DMS 273 (cell line): ENCODE measurements at regions not wholly inside any gene's neighbourhood (a gene's known extent, or its start where the extent isn't known, plus 50 kb on each side); places are given as distances from the start of the nearest gene placed in this dataset.
"Not testable (repeated sequence)": the region's sequence is repeated elsewhere in the genome, so short reads cannot be mapped to it uniquely, and the experiment has no call there.

Experiments
- DNase-seq: peaks from one replicate; lab custom pipeline; 2025; ENCODE audit not compliant: unreplicated experiment; lab: John Stamatoyannopoulos, UW

GRCh38 chr19:34620134-34620533 lies 56.8 kb downstream of the SCGB2B2 start:
- not testable (repeated sequence) for DNase-seq

- DNase-seq, result no peak
Observed at GRCh38 chr19:34618410-34618809, 58.5 kb downstream of the SCGB2B2 start.

- not testable (repeated sequence) for DNase-seq
Observed at GRCh38 chr19:34617996-34618395, 59.0 kb downstream of the SCGB2B2 start.

- no peak for DNase-seq
Observed at GRCh38 chr19:34603003-34603402, 74.0 kb downstream of the SCGB2B2 start.

- no peak for DNase-seq
Observed at GRCh38 chr19:34601071-34601470, 75.9 kb downstream of the SCGB2B2 start.

- no peak for DNase-seq
Observed at GRCh38 chr19:34600366-34600765, 76.6 kb downstream of the SCGB2B2 start.

GRCh38 chr19:34598217-34599155 lies 78.5 kb downstream of the SCGB2B2 start:
- no peak for DNase-seq

- DNase-seq, result no peak
Observed at GRCh38 chr19:34597596-34597995, 79.4 kb downstream of the SCGB2B2 start.

GRCh38 chr19:34596989-34597388 lies 80.0 kb downstream of the SCGB2B2 start:
- DNase-seq, result no peak

- DNase-seq, result no peak
Observed at GRCh38 chr19:34596115-34596514, 80.8 kb downstream of the SCGB2B2 start.

- DNase-seq, result no peak
Observed at GRCh38 chr19:34595683-34596082, 81.3 kb downstream of the SCGB2B2 start.

GRCh38 chr19:34590228-34590627 lies 86.7 kb downstream of the SCGB2B2 start:
- no peak for DNase-seq

- DNase-seq, result no peak
Observed at GRCh38 chr19:34589730-34590129, 87.2 kb downstream of the SCGB2B2 start.

- DNase-seq, result no peak
Observed at GRCh38 chr19:34588846-34589245, 88.1 kb downstream of the SCGB2B2 start.

- DNase-seq, result no peak
Observed at GRCh38 chr19:34588249-34588648, 88.7 kb downstream of the SCGB2B2 start.

GRCh38 chr19:34580408-34580807 lies 96.6 kb downstream of the SCGB2B2 start:
- no peak for DNase-seq

GRCh38 chr19:34580055-34580336 lies 97.0 kb downstream of the SCGB2B2 start:
- no peak for DNase-seq

GRCh38 chr19:34579281-34580054 lies 97.5 kb downstream of the SCGB2B2 start:
- DNase-seq, result no peak

GRCh38 chr19:34578751-34579150 lies 97.2 kb downstream of the WTIP start:
- DNase-seq, result no peak

GRCh38 chr19:34578173-34578572 lies 96.6 kb downstream of the WTIP start:
- DNase-seq, result no peak

GRCh38 chr19:34577531-34578101 lies 96.1 kb downstream of the WTIP start:
- DNase-seq, result peak; percentile 36

- DNase-seq, result no peak
Observed at GRCh38 chr19:34577056-34577455, 95.5 kb downstream of the WTIP start.
